ENCODE measurements at regions not wholly inside any gene's neighbourhood (a gene's known extent, or its start where the extent isn't known, plus 50 kb on each side); places are given as distances from the start of the nearest gene placed in this dataset.
"Not testable (repeated sequence)": the region's sequence is repeated elsewhere in the genome, so short reads cannot be mapped to it uniquely, and the experiment has no call there.

GRCh38 chr2:102892698-102893310 lies 131.0 kb downstream of the TMEM182 start:
- CTCF ChIA-PET, result interaction anchor here (1.7 kb wide), 1 partner anchor 11 kb away, joined by 6 read pairs; no protein-coding TSS in a partner anchor
- H3K27ac ChIP-seq (ENCODE audit: insufficient read depth in 1 of 2, low read depth in 1 of 2, low read length in 2 of 2, poor library complexity in 1 of 2, severe bottlenecking in 2 of 2), result no peak overlapping the region
- DNase-seq, result no peak
- no peaks in the 10 kb centered on the region for H3K36me3 ChIP-seq (ENCODE audit: control insufficient read depth in 4 of 4, insufficient read depth in 4 of 4, low read length in 3 of 4)
- peaks cover 0 to 54% (median 17%) of the 10 kb centered on the region in 4 experiments for H3K4me1 ChIP-seq (ENCODE audit: control extremely low read depth in 1 of 4, control insufficient read depth in 4 of 4, insufficient read depth in 4 of 4, low read length in 3 of 4)
- no peak overlapping the region for H3K4me3 ChIP-seq (ENCODE audit: control insufficient read depth in 1 of 7, extremely low read depth in 1 of 7, insufficient read depth in 4 of 7, low read depth in 2 of 7, low read length in 6 of 7)
- no peaks in the 10 kb centered on the region for H3K27me3 ChIP-seq (replicated peaks in 2 of 5; ENCODE audit: control insufficient read depth in 4 of 5, insufficient read depth in 5 of 5, low read length in 4 of 5)
- WGBS (ENCODE audit: insufficient coverage), result 96% methylated on average over 2 of the region's 10 CpGs
- POLR2A ChIA-PET, result no interaction called here
- no peaks in the 10 kb centered on the region for H3K9me3 ChIP-seq (ENCODE audit: control extremely low read depth in 1 of 5, control insufficient read depth in 4 of 5, insufficient read depth in 2 of 5, low read depth in 1 of 5, low read length in 4 of 5)

GRCh38 chr2:102893870-102894269 lies 132.0 kb downstream of the TMEM182 start:
- H3K27me3 ChIP-seq (replicated peaks in 2 of 5; ENCODE audit: control insufficient read depth in 4 of 5, insufficient read depth in 5 of 5, low read length in 4 of 5), result no peaks in the 10 kb centered on the region
- ChIA-PET CTCF (interaction anchor here (1.7 kb wide), 1 partner anchor 10 kb away, joined by 6 read pairs; no protein-coding TSS in a partner anchor), POLR2A (no interaction called here)
- no peak for DNase-seq
- H3K4me3 ChIP-seq (ENCODE audit: control insufficient read depth in 1 of 7, extremely low read depth in 1 of 7, insufficient read depth in 4 of 7, low read depth in 2 of 7, low read length in 6 of 7), result no peak overlapping the region
- no peak overlapping the region for H3K27ac ChIP-seq (ENCODE audit: insufficient read depth in 1 of 2, low read depth in 1 of 2, low read length in 2 of 2, poor library complexity in 1 of 2, severe bottlenecking in 2 of 2)
- no peaks in the 10 kb centered on the region for H3K36me3 ChIP-seq (ENCODE audit: control insufficient read depth in 4 of 4, insufficient read depth in 4 of 4, low read length in 3 of 4)
- 100% methylated on average over 11 of the region's 12 CpGs for WGBS (ENCODE audit: insufficient coverage)
- H3K9me3 ChIP-seq (ENCODE audit: control extremely low read depth in 1 of 5, control insufficient read depth in 4 of 5, insufficient read depth in 2 of 5, low read depth in 1 of 5, low read length in 4 of 5), result no peaks in the 10 kb centered on the region
- peaks cover 0 to 50% (median 16%) of the 10 kb centered on the region in 4 experiments for H3K4me1 ChIP-seq (ENCODE audit: control extremely low read depth in 1 of 4, control insufficient read depth in 4 of 4, insufficient read depth in 4 of 4, low read length in 3 of 4)

GRCh38 chr2:102895376-102895775 lies 133.5 kb downstream of the TMEM182 start:
- Histone ChIP-seq H3K27me3 (replicated peaks in 2 of 5; ENCODE audit: control insufficient read depth in 4 of 5, insufficient read depth in 5 of 5, low read length in 4 of 5) (no peaks in the 10 kb centered on the region), H3K36me3 (ENCODE audit: control insufficient read depth in 4 of 4, insufficient read depth in 4 of 4, low read length in 3 of 4) (no peaks in the 10 kb centered on the region), H3K9me3 (ENCODE audit: control extremely low read depth in 1 of 5, control insufficient read depth in 4 of 5, insufficient read depth in 2 of 5, low read depth in 1 of 5, low read length in 4 of 5) (no peaks in the 10 kb centered on the region), H3K4me3 (ENCODE audit: control insufficient read depth in 1 of 7, extremely low read depth in 1 of 7, insufficient read depth in 4 of 7, low read depth in 2 of 7, low read length in 6 of 7) (no peak overlapping the region), H3K4me1 (ENCODE audit: control extremely low read depth in 1 of 4, control insufficient read depth in 4 of 4, insufficient read depth in 4 of 4, low read length in 3 of 4) (peaks cover 0 to 40% (median 11%) of the 10 kb centered on the region in 4 experiments), H3K27ac (ENCODE audit: insufficient read depth in 1 of 2, low read depth in 1 of 2, low read length in 2 of 2, poor library complexity in 1 of 2, severe bottlenecking in 2 of 2) (no peak overlapping the region)
- CTCF ChIA-PET, result interaction anchor here (1.3 to 1.5 kb wide), 2 partner anchors 13 to 22 kb away, joined by 3 to 5 read pairs; no protein-coding TSS in a partner anchor
- no CpG with 5 or more reads among the region's 2 CpGs for WGBS (ENCODE audit: insufficient coverage)
- peak; percentile 7 to 67 (median 60) for DNase-seq
- POLR2A ChIA-PET, result no interaction called here

- H3K4me1 ChIP-seq (ENCODE audit: control extremely low read depth in 1 of 4, control insufficient read depth in 4 of 4, insufficient read depth in 4 of 4, low read length in 3 of 4); CTCF ChIA-PET; H3K27ac ChIP-seq (ENCODE audit: insufficient read depth in 1 of 2, low read depth in 1 of 2, low read length in 2 of 2, poor library complexity in 1 of 2, severe bottlenecking in 2 of 2); DNase-seq; POLR2A ChIA-PET; H3K9me3 ChIP-seq (ENCODE audit: control extremely low read depth in 1 of 5, control insufficient read depth in 4 of 5, insufficient read depth in 2 of 5, low read depth in 1 of 5, low read length in 4 of 5); H3K4me3 ChIP-seq (ENCODE audit: control insufficient read depth in 1 of 7, extremely low read depth in 1 of 7, insufficient read depth in 4 of 7, low read depth in 2 of 7, low read length in 6 of 7); H3K36me3 ChIP-seq (ENCODE audit: control insufficient read depth in 4 of 4, insufficient read depth in 4 of 4, low read length in 3 of 4); H3K27me3 ChIP-seq (replicated peaks in 2 of 5; ENCODE audit: control insufficient read depth in 4 of 5, insufficient read depth in 5 of 5, low read length in 4 of 5): not testable (repeated sequence)
- WGBS (ENCODE audit: insufficient coverage), result no CpG with 5 or more reads among the region's 2 CpGs
These were observed 147.4 kb downstream of the TMEM182 start for GRCh38 chr2:102909240-102909639.

GRCh38 chr2:102910724-102911123 lies 148.9 kb downstream of the TMEM182 start:
- Histone ChIP-seq H3K4me3 (ENCODE audit: control insufficient read depth in 1 of 7, extremely low read depth in 1 of 7, insufficient read depth in 4 of 7, low read depth in 2 of 7, low read length in 6 of 7) (no peak overlapping the region), H3K9me3 (ENCODE audit: control extremely low read depth in 1 of 5, control insufficient read depth in 4 of 5, insufficient read depth in 2 of 5, low read depth in 1 of 5, low read length in 4 of 5) (peaks cover 0 to 2% (median 0%) of the 10 kb centered on the region in 5 experiments), H3K4me1 (ENCODE audit: control extremely low read depth in 1 of 4, control insufficient read depth in 4 of 4, insufficient read depth in 4 of 4, low read length in 3 of 4) (no peaks in the 10 kb centered on the region), H3K27ac (ENCODE audit: insufficient read depth in 1 of 2, low read depth in 1 of 2, low read length in 2 of 2, poor library complexity in 1 of 2, severe bottlenecking in 2 of 2) (no peak overlapping the region), H3K36me3 (ENCODE audit: control insufficient read depth in 4 of 4, insufficient read depth in 4 of 4, low read length in 3 of 4) (no peaks in the 10 kb centered on the region), H3K27me3 (replicated peaks in 2 of 5; ENCODE audit: control insufficient read depth in 4 of 5, insufficient read depth in 5 of 5, low read length in 4 of 5) (no peaks in the 10 kb centered on the region)
- POLR2A ChIA-PET, result no interaction called here
- WGBS (ENCODE audit: insufficient coverage), result 100% methylated on average over 5 of the region's 6 CpGs
- no peak for DNase-seq
- CTCF ChIA-PET, result no interaction called here

GRCh38 chr2:102915128-102915527 lies 153.3 kb downstream of the TMEM182 start:
- Histone ChIP-seq H3K27me3 (replicated peaks in 2 of 5; ENCODE audit: control insufficient read depth in 4 of 5, insufficient read depth in 5 of 5, low read length in 4 of 5) (no peaks in the 10 kb centered on the region), H3K9me3 (ENCODE audit: control extremely low read depth in 1 of 5, control insufficient read depth in 4 of 5, insufficient read depth in 2 of 5, low read depth in 1 of 5, low read length in 4 of 5) (peaks cover 0 to 16% (median 10%) of the 10 kb centered on the region in 5 experiments), H3K4me3 (ENCODE audit: control insufficient read depth in 1 of 7, extremely low read depth in 1 of 7, insufficient read depth in 4 of 7, low read depth in 2 of 7, low read length in 6 of 7) (no peak overlapping the region), H3K36me3 (ENCODE audit: control insufficient read depth in 4 of 4, insufficient read depth in 4 of 4, low read length in 3 of 4) (no peaks in the 10 kb centered on the region), H3K27ac (ENCODE audit: insufficient read depth in 1 of 2, low read depth in 1 of 2, low read length in 2 of 2, poor library complexity in 1 of 2, severe bottlenecking in 2 of 2) (no peak overlapping the region), H3K4me1 (ENCODE audit: control extremely low read depth in 1 of 4, control insufficient read depth in 4 of 4, insufficient read depth in 4 of 4, low read length in 3 of 4) (no peaks in the 10 kb centered on the region)
- no peak for DNase-seq
- ChIA-PET CTCF (no interaction called here), POLR2A (interaction anchor here (0.7 kb wide), 1 partner anchor 38 kb away, joined by 3 read pairs; no protein-coding TSS in a partner anchor)
- no CpG with 5 or more reads among the region's 2 CpGs for WGBS (ENCODE audit: insufficient coverage)

GRCh38 chr2:102922321-102922720 lies 160.5 kb downstream of the TMEM182 start:
- no peak for DNase-seq
- peaks cover 0 to 3% (median 0%) of the 10 kb centered on the region in 5 experiments for H3K9me3 ChIP-seq (ENCODE audit: control extremely low read depth in 1 of 5, control insufficient read depth in 4 of 5, insufficient read depth in 2 of 5, low read depth in 1 of 5, low read length in 4 of 5)
- no peak overlapping the region for H3K4me3 ChIP-seq (ENCODE audit: control insufficient read depth in 1 of 7, extremely low read depth in 1 of 7, insufficient read depth in 4 of 7, low read depth in 2 of 7, low read length in 6 of 7)
- no peaks in the 10 kb centered on the region for H3K27me3 ChIP-seq (replicated peaks in 2 of 5; ENCODE audit: control insufficient read depth in 4 of 5, insufficient read depth in 5 of 5, low read length in 4 of 5)
- 79% methylated on average over 3 of the region's 4 CpGs for WGBS (ENCODE audit: insufficient coverage)
- no peaks in the 10 kb centered on the region for H3K4me1 ChIP-seq (ENCODE audit: control extremely low read depth in 1 of 4, control insufficient read depth in 4 of 4, insufficient read depth in 4 of 4, low read length in 3 of 4)
- CTCF ChIA-PET, result interaction anchor here (1.4 kb wide), 1 partner anchor 14 kb away, joined by 5 read pairs; no protein-coding TSS in a partner anchor
- no peak overlapping the region for H3K27ac ChIP-seq (ENCODE audit: insufficient read depth in 1 of 2, low read depth in 1 of 2, low read length in 2 of 2, poor library complexity in 1 of 2, severe bottlenecking in 2 of 2)
- no peaks in the 10 kb centered on the region for H3K36me3 ChIP-seq (ENCODE audit: control insufficient read depth in 4 of 4, insufficient read depth in 4 of 4, low read length in 3 of 4)
- POLR2A ChIA-PET, result no interaction called here

All from common myeloid progenitor, CD34-positive (primary cell).